ENCODE measurements at regions not wholly inside any gene's neighbourhood (a gene's known extent, or its start where the extent isn't known, plus 50 kb on each side); places are given as distances from the start of the nearest gene placed in this dataset.
A peak's percentile ranks its signal among the peaks of the same experiment; 100 is the strongest.

GRCh38 chr9:89886281-89886700, 281.5 kb downstream of the GADD45G start:
- WGBS, 2 donors: 74 to 88% methylated on average over 5 of the region's 5 CpGs
- DNase-seq: no peak

GRCh38 chr9:89887286-89887685, 282.5 kb downstream of the GADD45G start:
- DNase-seq: no peak
- Histone ChIP-seq H3K4me3 (no peak overlapping the region), H3K36me3 (ENCODE audit: low read depth, missing control alignments) (no peaks in the 10 kb centered on the region), H3K4me1 (peaks cover 42% of the 10 kb centered on the region), H3K9me3 (no peaks in the 10 kb centered on the region), H3K27ac (no peak overlapping the region), H3K27me3 (no peaks in the 10 kb centered on the region)
- intact Hi-C loops (cut with DNase I; ENCODE audit: low total_unique reads): no loop called here
- no peak for TF ChIP-seq POLR2A (IDR thresholded peaks at IDR 0.05)
- no peak for TF ChIP-seq CTCF (IDR thresholded peaks at IDR 0.05)
- 80 to 93% methylated on average over 4 of the region's 4 CpGs for WGBS, 2 donors

More at GRCh38 chr9:89886281-89886700, 281.5 kb downstream of the GADD45G start:
- H3K27me3 ChIP-seq: no peaks in the 10 kb centered on the region
- H3K9me3 ChIP-seq: no peaks in the 10 kb centered on the region
- no peaks in the 10 kb centered on the region for H3K36me3 ChIP-seq (ENCODE audit: low read depth, missing control alignments)
- intact Hi-C loops (cut with DNase I; ENCODE audit: low total_unique reads): no loop called here
- H3K4me3 ChIP-seq: no peak overlapping the region
- peaks cover 32% of the 10 kb centered on the region for H3K4me1 ChIP-seq
- H3K27ac ChIP-seq: no peak overlapping the region
- TF ChIP-seq CTCF (IDR thresholded peaks at IDR 0.05) (no peak), POLR2A (IDR thresholded peaks at IDR 0.05) (no peak)

GRCh38 chr9:89888233-89888632, 283.4 kb downstream of the GADD45G start:
- TF ChIP-seq POLR2A (IDR thresholded peaks at IDR 0.05): no peak
- TF ChIP-seq CTCF (IDR thresholded peaks at IDR 0.05): no peak
- intact Hi-C loops (cut with DNase I; ENCODE audit: low total_unique reads): no loop called here
- no peaks in the 10 kb centered on the region for H3K9me3 ChIP-seq
- 95 to 100% methylated on average over 2 of the region's 2 CpGs for whole genome bisulfite sequencing, 2 donors
- H3K27me3 ChIP-seq: no peaks in the 10 kb centered on the region
- no peak overlapping the region for H3K27ac ChIP-seq
- no peaks in the 10 kb centered on the region for H3K36me3 ChIP-seq (ENCODE audit: low read depth, missing control alignments)
- peaks cover 51% of the 10 kb centered on the region for H3K4me1 ChIP-seq
- no peak overlapping the region for H3K4me3 ChIP-seq
- no peak for DNase-seq

- 86 to 92% methylated on average over 3 of the region's 3 CpGs for WGBS, 2 donors
- peaks cover 51% of the 10 kb centered on the region for H3K4me1 ChIP-seq
- TF ChIP-seq CTCF (IDR thresholded peaks at IDR 0.05) (no peak), POLR2A (IDR thresholded peaks at IDR 0.05) (no peak)
Observed at GRCh38 chr9:89888677-89889076, 283.9 kb downstream of the GADD45G start.

GRCh38 chr9:89889865-89890264, 285.1 kb downstream of the GADD45G start:
- WGBS, 2 donors: 93 to 94% methylated on average over 3 to 5 of the region's 5 CpGs
- intact Hi-C loops (cut with DNase I; ENCODE audit: low total_unique reads): no loop called here
- Histone ChIP-seq H3K9me3 (no peaks in the 10 kb centered on the region), H3K4me3 (no peak overlapping the region), H3K4me1 (peaks cover 51% of the 10 kb centered on the region), H3K36me3 (ENCODE audit: low read depth, missing control alignments) (no peaks in the 10 kb centered on the region), H3K27me3 (no peaks in the 10 kb centered on the region), H3K27ac (peak overlapping the region in 1 of 2 donors; percentile 9)
- no peak for DNase-seq
- TF ChIP-seq POLR2A (IDR thresholded peaks at IDR 0.05) (no peak), CTCF (IDR thresholded peaks at IDR 0.05) (no peak)

More at GRCh38 chr9:89888677-89889076, 283.9 kb downstream of the GADD45G start:
- H3K36me3 ChIP-seq (ENCODE audit: low read depth, missing control alignments): no peaks in the 10 kb centered on the region
- H3K27me3 ChIP-seq: no peaks in the 10 kb centered on the region
- DNase-seq: no peak
- H3K4me3 ChIP-seq: no peak overlapping the region
- no peaks in the 10 kb centered on the region for H3K9me3 ChIP-seq
- no peak overlapping the region for H3K27ac ChIP-seq
- intact Hi-C loops (cut with DNase I; ENCODE audit: low total_unique reads): no loop called here

All from testis (tissue), 2 donors.